Fibroblast of the aortic adventitia (primary cell): ENCODE measurements at regions not wholly inside any gene's neighbourhood (a gene's known extent, or its start where the extent isn't known, plus 50 kb on each side); places are given as distances from the start of the nearest gene placed in this dataset.

Experiments used
- DNase-seq: peaks from one replicate; pipeline ENCODE4 v3.0.0-alpha.2; 2010; ENCODE audit warnings: low read depth
- H3K4me3 ChIP-seq: 2 replicates; pipeline ENCODE4 v1.5.1; 2011; ENCODE audit warnings: low read depth, mild to moderate bottlenecking, control low read depth, low read length, moderate library complexity
- CTCF ChIP-seq: IDR thresholded peaks from 2 replicates; pipeline ENCODE4 v1.5.1; 2011; ENCODE audit warnings: mild to moderate bottlenecking, low read length, control low read depth, inconsistent platforms; ENCODE audit not compliant: insufficient read depth

GRCh38 chr22:49022816-49023160 lies 804.9 kb downstream of the BRD1 start:
- TF ChIP-seq CTCF: no peak
- DNase-seq: no peak
- no peak overlapping the region for H3K4me3 ChIP-seq

GRCh38 chr22:49021926-49022815 lies 805.5 kb downstream of the BRD1 start:
- TF ChIP-seq CTCF: no peak
- no peak for DNase-seq

GRCh38 chr22:49021131-49021925 lies 806.3 kb downstream of the BRD1 start:
- DNase-seq: no peak
- H3K4me3 ChIP-seq: no peak overlapping the region
- TF ChIP-seq CTCF: no peak

More at GRCh38 chr22:49021926-49022815, 805.5 kb downstream of the BRD1 start:
- H3K4me3 ChIP-seq: no peak overlapping the region

- no peak overlapping the region for H3K4me3 ChIP-seq
- no peak for TF ChIP-seq CTCF
- no peak for DNase-seq
Measured at GRCh38 chr22:49019737-49020713, 807.6 kb downstream of the BRD1 start.

GRCh38 chr22:49018601-49019000 lies 809.1 kb downstream of the BRD1 start:
- no peak overlapping the region for H3K4me3 ChIP-seq
- no peak for DNase-seq
- no peak for TF ChIP-seq CTCF

GRCh38 chr22:49017482-49018329 lies 810.0 kb downstream of the BRD1 start:
- DNase-seq: no peak
- no peak for TF ChIP-seq CTCF
- H3K4me3 ChIP-seq: no peak overlapping the region
